ENCODE measurements at regions not wholly inside any gene's neighbourhood (a gene's known extent, or its start where the extent isn't known, plus 50 kb on each side); places are given as distances from the start of the nearest gene placed in this dataset.

DNA sequence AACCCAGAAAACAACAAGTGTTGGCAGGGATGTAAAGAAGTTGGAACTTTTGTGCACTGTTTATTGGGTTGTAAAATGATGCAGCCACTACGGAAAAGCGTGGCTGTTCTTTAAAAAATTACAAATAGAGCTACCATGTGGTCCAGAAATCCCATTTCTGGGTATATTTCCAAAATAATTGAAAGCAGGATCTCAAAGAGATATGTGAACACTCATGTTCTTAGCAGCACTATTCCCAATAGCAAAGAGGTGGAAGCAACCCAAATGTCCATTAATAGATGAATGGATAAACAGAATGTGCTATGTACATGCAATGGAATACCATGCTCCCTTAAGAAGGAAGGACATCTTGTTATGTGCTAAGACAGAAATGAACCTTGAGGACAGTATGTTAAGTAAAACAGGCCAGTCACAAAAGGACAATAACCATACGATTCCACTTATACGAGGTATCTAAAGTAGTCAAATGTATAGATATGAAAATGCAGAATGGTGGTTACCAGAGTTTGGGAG, 249.5 kb downstream of the PHLDA1 start:
- no peak for TF ChIP-seq CTCF (IDR thresholded peaks at IDR 0.05)
- TF ChIP-seq POLR2A (IDR thresholded peaks at IDR 0.05): no peak

Data from thyroid gland (tissue), 4 donors.